ENCODE measurements at regions not wholly inside any gene's neighbourhood (a gene's known extent, or its start where the extent isn't known, plus 50 kb on each side); places are given as distances from the start of the nearest gene placed in this dataset.

DNA sequence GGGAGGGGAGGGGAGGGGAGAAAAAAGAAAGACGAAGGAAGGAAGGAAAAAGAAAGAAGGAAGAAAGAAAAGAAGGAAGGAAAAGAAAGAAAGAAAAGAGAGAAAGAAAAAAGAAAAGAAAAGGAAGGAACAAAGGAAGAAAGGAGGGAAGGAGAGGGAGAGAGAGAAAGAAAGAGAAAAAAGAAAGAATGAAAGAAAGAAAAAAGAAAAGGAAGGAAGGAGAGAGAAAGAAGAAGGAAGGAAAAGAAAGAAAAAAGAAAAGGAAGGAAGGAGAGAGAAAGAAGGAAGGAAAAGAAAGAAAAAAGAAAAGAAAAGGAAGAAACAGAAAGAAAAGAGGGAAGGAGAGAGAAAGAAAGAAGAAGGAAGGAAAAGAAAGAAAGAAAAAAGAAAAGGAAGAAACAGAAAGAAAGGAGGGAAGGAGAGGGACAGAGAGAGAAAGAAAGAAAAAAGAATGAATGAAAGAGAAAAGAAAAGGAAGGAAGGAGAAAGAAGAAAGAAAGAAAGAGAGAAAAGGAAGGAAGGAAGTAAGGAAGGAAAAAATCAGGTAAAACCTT, 225.3 kb downstream of the TPBG start:
- TF ChIP-seq EZH2 (IDR thresholded peaks at IDR 0.05; ENCODE audit: insufficient read depth, poor library complexity, severe bottlenecking) (no peak), EZH2phosphoT487 (IDR thresholded peaks at IDR 0.05; ENCODE audit: insufficient read depth, low read depth) (no peak)

Measured in GM23248 (cell line).